Ascending aorta (tissue), 2 donors: ENCODE measurements at regions not wholly inside any gene's neighbourhood (a gene's known extent, or its start where the extent isn't known, plus 50 kb on each side); places are given as distances from the start of the nearest gene placed in this dataset.
"Not testable (repeated sequence)": the region's sequence is repeated elsewhere in the genome, so short reads cannot be mapped to it uniquely, and the experiment has no call there.

Experiments
- DNase-seq, 2 donors: peaks; one replicate each; pipeline ENCODE4 v3.0.0-alpha.2; 2019; ENCODE audit warnings: low spot score in 2 of 2
- H3K27ac ChIP-seq, 2 donors: fragments of 200-600 bp; sonication (generic); one replicate each; pipeline ENCODE4 v1.5.1; 2016 to 2017; ENCODE audit warnings: mild to moderate bottlenecking in 1 of 2
- H3K27me3 ChIP-seq: fragments of 200-600 bp; sonication (generic); one replicate; pipeline ENCODE4 v1.5.1; 2017
- H3K36me3 ChIP-seq, 2 donors: fragments of 200-600 bp; sonication (generic); one replicate each; pipeline ENCODE4 v1.5.1; 2016
- H3K4me1 ChIP-seq, 2 donors: fragments of 200-600 bp; sonication (generic); one replicate each; pipeline ENCODE4 v1.5.1; 2016 to 2017; ENCODE audit warnings: mild to moderate bottlenecking in 1 of 2
- H3K4me3 ChIP-seq, 2 donors: fragments of 200-600 bp; sonication (generic); one replicate each; pipeline ENCODE4 v1.5.1; 2016 to 2017; ENCODE audit warnings: mild to moderate bottlenecking in 1 of 2
- H3K9me3 ChIP-seq, 2 donors: fragments of 200-600 bp; sonication (generic); one replicate each; pipeline ENCODE4 v1.5.1; 2016
- CTCF ChIP-seq, 3 experiments: fragments of 200-600 bp in 2 of 3; fragments of 450-650 bp in 1 of 3; sonication (generic) in 2 of 3; IDR thresholded peaks; one replicate each; pipeline ENCODE4 v1.5.1; 2016 to 2019; ENCODE audit warnings: antibody characterized with exemption in 3 of 3, mild to moderate bottlenecking in 1 of 3, moderate library complexity in 1 of 3
- intact Hi-C: fragments of 100-400 bp; cut with DNase I; formaldehyde crosslinking; loops from one replicate; pipeline ENCODE4 v1.15.1; 2023

GRCh38 chr5:72711351-72711750 is 105.1 kb upstream of the TNPO1 start:
- H3K36me3 ChIP-seq = no peaks in the 10 kb centered on the region
- no peaks in the 10 kb centered on the region for H3K4me1 ChIP-seq
- no peak for TF ChIP-seq CTCF (IDR thresholded peaks at IDR 0.05)
- H3K27me3 ChIP-seq = no peaks in the 10 kb centered on the region
- intact Hi-C loops = no loop called here
- H3K4me3 ChIP-seq = no peak overlapping the region
- no peak for DNase-seq
- H3K27ac ChIP-seq = no peak overlapping the region
- no peaks in the 10 kb centered on the region for H3K9me3 ChIP-seq

GRCh38 chr5:72709341-72709740 is 107.1 kb upstream of the TNPO1 start:
- no peak for TF ChIP-seq CTCF (IDR thresholded peaks at IDR 0.05)
- Histone ChIP-seq H3K4me1 (no peaks in the 10 kb centered on the region), H3K9me3 (no peaks in the 10 kb centered on the region), H3K27ac (no peak overlapping the region), H3K27me3 (no peaks in the 10 kb centered on the region), H3K36me3 (no peaks in the 10 kb centered on the region), H3K4me3 (no peak overlapping the region)
- no peak for DNase-seq
- intact Hi-C loops = no loop called here

- Histone ChIP-seq H3K4me1 (no peaks in the 10 kb centered on the region), H3K9me3 (no peaks in the 10 kb centered on the region), H3K4me3 (no peak overlapping the region), H3K36me3 (no peaks in the 10 kb centered on the region), H3K27ac (no peak overlapping the region), H3K27me3 (no peaks in the 10 kb centered on the region)
- TF ChIP-seq CTCF (IDR thresholded peaks at IDR 0.05) = no peak
- DNase-seq = no peak
- intact Hi-C loops = no loop called here
Observed at GRCh38 chr5:72705178-72705577, 111.3 kb upstream of the TNPO1 start.

GRCh38 chr5:72703876-72704275 is 112.6 kb upstream of the TNPO1 start:
- no peak overlapping the region for H3K4me3 ChIP-seq
- H3K9me3 ChIP-seq = no peaks in the 10 kb centered on the region
- DNase-seq = no peak
- H3K27ac ChIP-seq = no peak overlapping the region
- no peaks in the 10 kb centered on the region for H3K36me3 ChIP-seq
- intact Hi-C loops = no loop called here
- no peaks in the 10 kb centered on the region for H3K27me3 ChIP-seq
- no peaks in the 10 kb centered on the region for H3K4me1 ChIP-seq
- no peak for TF ChIP-seq CTCF (IDR thresholded peaks at IDR 0.05)

GRCh38 chr5:72702881-72703434 is 113.5 kb upstream of the TNPO1 start:
- Histone ChIP-seq H3K4me3 (no peak overlapping the region), H3K27ac (no peak overlapping the region), H3K4me1 (no peaks in the 10 kb centered on the region), H3K9me3 (no peaks in the 10 kb centered on the region), H3K36me3 (no peaks in the 10 kb centered on the region), H3K27me3 (no peaks in the 10 kb centered on the region)
- DNase-seq = no peak
- TF ChIP-seq CTCF (IDR thresholded peaks at IDR 0.05) = no peak
- intact Hi-C loops = no loop called here

GRCh38 chr5:72702105-72702504 is 114.4 kb upstream of the TNPO1 start:
- H3K4me3 ChIP-seq, H3K27me3 ChIP-seq, intact Hi-C loops, H3K36me3 ChIP-seq, H3K9me3 ChIP-seq, H3K27ac ChIP-seq, H3K4me1 ChIP-seq, DNase-seq: not testable (repeated sequence)
